ENCODE measurements at regions not wholly inside any gene's neighbourhood (a gene's known extent, or its start where the extent isn't known, plus 50 kb on each side); places are given as distances from the start of the nearest gene placed in this dataset.

GRCh38 chr13:50152655-50153309 is 137.5 kb downstream of the KCNRG start:
- no peak for TF ChIP-seq POLR2A (IDR thresholded peaks at IDR 0.05)
- TF ChIP-seq, protein P1, sequence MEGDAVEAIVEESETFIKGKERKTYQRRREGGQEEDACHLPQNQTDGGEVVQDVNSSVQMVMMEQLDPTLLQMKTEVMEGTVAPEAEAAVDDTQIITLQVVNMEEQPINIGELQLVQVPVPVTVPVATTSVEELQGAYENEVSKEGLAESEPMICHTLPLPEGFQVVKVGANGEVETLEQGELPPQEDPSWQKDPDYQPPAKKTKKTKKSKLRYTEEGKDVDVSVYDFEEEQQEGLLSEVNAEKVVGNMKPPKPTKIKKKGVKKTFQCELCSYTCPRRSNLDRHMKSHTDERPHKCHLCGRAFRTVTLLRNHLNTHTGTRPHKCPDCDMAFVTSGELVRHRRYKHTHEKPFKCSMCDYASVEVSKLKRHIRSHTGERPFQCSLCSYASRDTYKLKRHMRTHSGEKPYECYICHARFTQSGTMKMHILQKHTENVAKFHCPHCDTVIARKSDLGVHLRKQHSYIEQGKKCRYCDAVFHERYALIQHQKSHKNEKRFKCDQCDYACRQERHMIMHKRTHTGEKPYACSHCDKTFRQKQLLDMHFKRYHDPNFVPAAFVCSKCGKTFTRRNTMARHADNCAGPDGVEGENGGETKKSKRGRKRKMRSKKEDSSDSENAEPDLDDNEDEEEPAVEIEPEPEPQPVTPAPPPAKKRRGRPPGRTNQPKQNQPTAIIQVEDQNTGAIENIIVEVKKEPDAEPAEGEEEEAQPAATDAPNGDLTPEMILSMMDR (IDR thresholded peaks at IDR 0.05), result no peak

Data from ovary (tissue), 3 donors.